Natural killer cell (primary cell): ENCODE measurements at regions not wholly inside any gene's neighbourhood (a gene's known extent, or its start where the extent isn't known, plus 50 kb on each side); places are given as distances from the start of the nearest gene placed in this dataset.

Experiments
- ATAC-seq, 3 donors: fragments of 150-1000 bp in 2 of 3; fragments of 200-7000 bp in 1 of 3; cut with Tn5 transposase; 1 replicate in 1 of 3; 2 replicates in 2 of 3; pipeline ENCODE4 v1.10.0; 2021; ENCODE audit warnings: mild to moderate bottlenecking in 2 of 3, moderate library complexity in 2 of 3
- DNase-seq, 2 donors: peaks; one replicate each; pipeline versions ENCODE4 v3.0.0 to v3.0.0-alpha.2; 2013 to 2021; ENCODE audit warnings: mixed read lengths in 1 of 2
- H3K27ac ChIP-seq: one replicate; pipeline ENCODE4 v1.5.1; 2013; ENCODE audit warnings: mild to moderate bottlenecking, low read length
- H3K27me3 ChIP-seq: one replicate; pipeline ENCODE4 v1.6.1; 2013; ENCODE audit warnings: low read length; ENCODE audit not compliant: control insufficient read depth, insufficient read depth
- H3K36me3 ChIP-seq: one replicate; pipeline ENCODE4 v1.6.1; 2013; ENCODE audit warnings: low read length; ENCODE audit not compliant: control insufficient read depth, insufficient read depth
- H3K4me1 ChIP-seq: one replicate; pipeline ENCODE4 v1.6.1; 2013; ENCODE audit warnings: low read length; ENCODE audit not compliant: control insufficient read depth, insufficient read depth
- H3K4me3 ChIP-seq: one replicate; pipeline ENCODE4 v1.5.1; 2013; ENCODE audit warnings: low read length
- H3K9me3 ChIP-seq: one replicate; pipeline ENCODE4 v1.6.1; 2013; ENCODE audit warnings: low read length; ENCODE audit not compliant: control insufficient read depth, insufficient read depth
- H3K27ac Mint-ChIP-seq, 2 donors: one replicate each; pipeline ENCODE4 v1.8.0; 2022; ENCODE audit warnings: mild to moderate bottlenecking in 2 of 2, mixed read lengths in 2 of 2, moderate library complexity in 1 of 2
- H3K27me3 Mint-ChIP-seq, 2 donors: one replicate each; pipeline ENCODE4 v1.8.0; 2022; ENCODE audit warnings: low read depth in 2 of 2, mixed read lengths in 2 of 2
- H3K36me3 Mint-ChIP-seq: one replicate; pipeline ENCODE4 v1.8.0; 2022; ENCODE audit warnings: mixed read lengths
- H3K4me1 Mint-ChIP-seq, 2 donors: one replicate each; pipeline ENCODE4 v1.8.0; 2022; ENCODE audit warnings: mixed read lengths in 2 of 2
- H3K4me3 Mint-ChIP-seq: one replicate; pipeline ENCODE4 v1.8.0; 2022; ENCODE audit warnings: mild to moderate bottlenecking, moderate library complexity, mixed read lengths
- H3K9me3 Mint-ChIP-seq, 2 donors: one replicate each; pipeline ENCODE4 v1.8.0; 2022; ENCODE audit warnings: mixed read lengths in 2 of 2
- WGBS: methylation state at CpG from one replicate; pipeline ENCODE4 v1.1.7; 2013; ENCODE audit warnings: missing lambda C conversion rate; ENCODE audit not compliant: insufficient coverage; 5-methylcytosine and 5-hydroxymethylcytosine counted together
- intact Hi-C: fragments of 100-400 bp; cut with micrococcal nuclease; formaldehyde crosslinking; loops from one replicate; pipeline ENCODE4 v1.14.2; 2022
- TF ChIP-seq, protein P1 (sequence below): fragments of 200-600 bp; IDR thresholded peaks from one replicate; pipeline ENCODE4 v1.8.0; 2022; ENCODE audit warnings: antibody characterized with exemption

- H3K36me3 Mint-ChIP-seq, result peaks cover 15% of the 10 kb centered on the region
- H3K27ac Mint-ChIP-seq, result no peak overlapping the region
- no peak overlapping the region for H3K27ac ChIP-seq
- no peak overlapping the region for H3K4me3 ChIP-seq
- no peak overlapping the region for H3K4me3 Mint-ChIP-seq
- H3K27me3 Mint-ChIP-seq, result no peaks in the 10 kb centered on the region
- TF ChIP-seq, protein P1, sequence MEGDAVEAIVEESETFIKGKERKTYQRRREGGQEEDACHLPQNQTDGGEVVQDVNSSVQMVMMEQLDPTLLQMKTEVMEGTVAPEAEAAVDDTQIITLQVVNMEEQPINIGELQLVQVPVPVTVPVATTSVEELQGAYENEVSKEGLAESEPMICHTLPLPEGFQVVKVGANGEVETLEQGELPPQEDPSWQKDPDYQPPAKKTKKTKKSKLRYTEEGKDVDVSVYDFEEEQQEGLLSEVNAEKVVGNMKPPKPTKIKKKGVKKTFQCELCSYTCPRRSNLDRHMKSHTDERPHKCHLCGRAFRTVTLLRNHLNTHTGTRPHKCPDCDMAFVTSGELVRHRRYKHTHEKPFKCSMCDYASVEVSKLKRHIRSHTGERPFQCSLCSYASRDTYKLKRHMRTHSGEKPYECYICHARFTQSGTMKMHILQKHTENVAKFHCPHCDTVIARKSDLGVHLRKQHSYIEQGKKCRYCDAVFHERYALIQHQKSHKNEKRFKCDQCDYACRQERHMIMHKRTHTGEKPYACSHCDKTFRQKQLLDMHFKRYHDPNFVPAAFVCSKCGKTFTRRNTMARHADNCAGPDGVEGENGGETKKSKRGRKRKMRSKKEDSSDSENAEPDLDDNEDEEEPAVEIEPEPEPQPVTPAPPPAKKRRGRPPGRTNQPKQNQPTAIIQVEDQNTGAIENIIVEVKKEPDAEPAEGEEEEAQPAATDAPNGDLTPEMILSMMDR, result no peak
- peaks cover 27 to 41% of the 10 kb centered on the region in 2 donors for H3K4me1 Mint-ChIP-seq
- DNase-seq (no peak), ATAC-seq (no peak)
- no peaks in the 10 kb centered on the region for H3K4me1 ChIP-seq
- no peaks in the 10 kb centered on the region for H3K27me3 ChIP-seq
- intact Hi-C loops, result no loop called here
- H3K9me3 Mint-ChIP-seq, result no peaks in the 10 kb centered on the region
- no peaks in the 10 kb centered on the region for H3K9me3 ChIP-seq
- peaks cover 45% of the 10 kb centered on the region for H3K36me3 ChIP-seq
These were observed 521.1 kb downstream of the UTRN start for GRCh38 chr6:144806222-144806621.

DNA sequence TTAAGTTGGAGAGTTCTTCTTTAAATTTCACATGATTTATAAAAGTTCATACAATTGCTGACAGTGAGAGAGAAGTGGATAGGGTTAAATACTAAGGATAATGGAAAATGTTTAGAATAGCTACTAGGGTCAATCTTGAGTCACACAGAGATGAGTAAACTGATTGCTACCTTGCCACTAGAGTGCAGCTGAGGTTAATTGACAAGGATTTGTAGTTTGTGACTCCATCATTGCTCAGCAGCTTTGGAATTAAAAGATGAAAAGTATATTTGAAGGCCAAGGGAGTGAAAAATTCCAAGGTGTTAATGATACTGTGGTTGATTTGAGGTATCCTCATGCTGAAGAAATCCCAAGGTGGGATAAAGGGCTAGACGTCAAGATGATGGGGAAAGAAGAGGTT is 524.0 kb downstream of the UTRN start:
- H3K27me3 ChIP-seq, result no peaks in the 10 kb centered on the region
- H3K9me3 Mint-ChIP-seq, result no peaks in the 10 kb centered on the region
- TF ChIP-seq, protein P1, result no peak
- H3K27ac ChIP-seq, result no peak overlapping the region
- peaks cover 38% of the 10 kb centered on the region for H3K36me3 ChIP-seq
- H3K4me3 Mint-ChIP-seq, result no peak overlapping the region
- no peaks in the 10 kb centered on the region for H3K4me1 ChIP-seq
- H3K27me3 Mint-ChIP-seq, result no peaks in the 10 kb centered on the region
- ATAC-seq (no peak), DNase-seq (no peak)
- peaks cover 36 to 51% of the 10 kb centered on the region in 2 donors for H3K4me1 Mint-ChIP-seq
- H3K36me3 Mint-ChIP-seq, result peaks cover 13% of the 10 kb centered on the region
- no peaks in the 10 kb centered on the region for H3K9me3 ChIP-seq
- intact Hi-C loops, result no loop called here
- WGBS, result 95% methylated on average over 1 of the region's 1 CpG
- H3K4me3 ChIP-seq, result no peak overlapping the region
- H3K27ac Mint-ChIP-seq, result peak overlapping the region; percentile 57 to 71

GRCh38 chr6:144809969-144810368 is 524.8 kb downstream of the UTRN start:
- no peaks in the 10 kb centered on the region for H3K4me1 ChIP-seq
- Mint-ChIP-seq H3K27me3 (no peaks in the 10 kb centered on the region), H3K4me1 (peaks cover 32 to 44% of the 10 kb centered on the region in 2 donors)

DNA sequence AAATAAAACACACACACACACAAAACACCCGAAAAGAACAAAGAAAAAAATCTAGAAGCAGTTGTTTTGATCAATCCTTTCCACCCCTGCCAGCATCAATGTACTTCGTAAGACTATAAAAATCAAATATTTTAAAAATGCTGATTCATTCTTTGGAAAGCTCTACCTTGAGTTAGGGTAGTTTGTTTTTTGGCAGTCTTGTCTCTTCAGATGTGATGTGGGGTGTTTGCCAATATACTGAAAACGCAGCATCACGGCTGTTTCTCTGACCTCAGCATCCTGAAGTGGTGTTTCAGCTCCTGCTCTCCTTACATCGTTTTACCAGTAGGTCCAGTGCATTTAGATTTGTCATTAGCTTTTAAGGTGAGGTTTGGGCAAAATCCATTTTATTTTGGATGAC is 526.0 kb downstream of the UTRN start:
- intact Hi-C loops, result no loop called here
- ATAC-seq (no peak), DNase-seq (no peak)
- no peaks in the 10 kb centered on the region for H3K27me3 ChIP-seq
- H3K9me3 Mint-ChIP-seq, result no peaks in the 10 kb centered on the region
- no peaks in the 10 kb centered on the region for H3K27me3 Mint-ChIP-seq
- peaks cover 42% of the 10 kb centered on the region for H3K36me3 ChIP-seq
- WGBS, result 97% methylated on average over 4 of the region's 5 CpGs
- no peaks in the 10 kb centered on the region for H3K9me3 ChIP-seq
- H3K36me3 Mint-ChIP-seq, result peaks cover 12% of the 10 kb centered on the region
- H3K4me1 ChIP-seq, result no peaks in the 10 kb centered on the region
- no peak overlapping the region for H3K27ac ChIP-seq
- peaks cover 27 to 39% of the 10 kb centered on the region in 2 donors for H3K4me1 Mint-ChIP-seq
- H3K4me3 Mint-ChIP-seq, result no peak overlapping the region
- no peak overlapping the region for H3K4me3 ChIP-seq
- TF ChIP-seq, protein P1, result no peak
- H3K27ac Mint-ChIP-seq, result peak overlapping the region in 1 of 2 donors; percentile 62

More at GRCh38 chr6:144809969-144810368, 524.8 kb downstream of the UTRN start:
- Histone ChIP-seq H3K9me3 (no peaks in the 10 kb centered on the region), H3K36me3 (peaks cover 40% of the 10 kb centered on the region), H3K4me3 (no peak overlapping the region), H3K27ac (no peak overlapping the region), H3K27me3 (no peaks in the 10 kb centered on the region)
- TF ChIP-seq, protein P1, result no peak
- Mint-ChIP-seq H3K9me3 (no peaks in the 10 kb centered on the region), H3K4me3 (no peak overlapping the region), H3K36me3 (peaks cover 6% of the 10 kb centered on the region), H3K27ac (peak overlapping the region; percentile 57 to 71)
- ATAC-seq (no peak), DNase-seq (no peak)
- intact Hi-C loops, result no loop called here
- WGBS, result 99% methylated on average over 5 of the region's 5 CpGs
